GM03348 (cell line): ENCODE measurements at regions not wholly inside any gene's neighbourhood (a gene's known extent, or its start where the extent isn't known, plus 50 kb on each side); places are given as distances from the start of the nearest gene placed in this dataset.
"Not testable (repeated sequence)": the region's sequence is repeated elsewhere in the genome, so short reads cannot be mapped to it uniquely, and the experiment has no call there.

Source experiments
- DNase-seq: peaks from one replicate; pipeline ENCODE4 v3.0.0; 2012; ENCODE audit warnings: low spot score

DNA sequence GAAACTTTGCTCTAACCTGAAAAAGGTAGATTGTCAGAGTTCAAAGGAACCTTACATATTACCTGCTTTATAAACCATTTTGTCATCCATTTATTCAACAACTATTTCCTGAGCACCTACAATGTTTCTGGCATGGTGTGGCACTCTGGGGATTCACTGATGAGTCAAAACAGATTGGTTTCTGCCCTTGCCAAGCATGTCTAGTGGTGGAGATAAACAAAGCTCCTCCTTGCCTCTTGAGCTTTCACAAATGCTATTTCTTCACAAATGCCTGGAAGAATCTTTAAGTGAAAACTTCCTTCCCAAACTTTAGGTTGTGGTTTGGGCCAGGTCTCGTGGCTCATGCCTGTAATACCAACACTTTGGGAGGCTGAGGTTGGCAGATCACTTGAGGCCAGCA is 85.1 kb upstream of the RELN start:
- DNase-seq: peak; percentile 20

DNA sequence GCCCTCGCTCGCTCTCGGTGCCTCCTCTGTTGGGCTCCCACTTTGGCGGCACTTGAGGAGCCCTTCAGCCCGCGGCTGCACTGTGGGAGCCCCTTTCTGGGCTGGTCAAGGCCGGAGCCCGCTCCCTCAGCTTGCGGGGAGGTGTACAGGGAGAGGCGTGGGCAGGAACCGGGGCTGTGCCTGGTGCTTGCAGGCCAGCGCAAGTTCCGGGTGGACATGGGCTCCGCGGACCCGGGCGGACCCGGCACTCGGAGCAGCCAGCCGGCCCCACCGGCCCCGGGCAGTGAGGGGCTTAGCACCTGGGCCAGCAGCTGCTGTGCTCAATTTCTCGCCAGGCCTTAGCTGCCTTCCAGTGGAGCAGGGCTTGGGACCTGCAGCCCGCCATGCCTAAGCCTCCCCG is 82.2 kb upstream of the RELN start:
- DNase-seq: not testable (repeated sequence)

- DNase-seq: no peak
Measured at GRCh38 chr7:104065491-104065890, 76.0 kb upstream of the RELN start.

- no peak for DNase-seq
Measured at GRCh38 chr7:104064969-104065387, 75.5 kb upstream of the RELN start.

DNA sequence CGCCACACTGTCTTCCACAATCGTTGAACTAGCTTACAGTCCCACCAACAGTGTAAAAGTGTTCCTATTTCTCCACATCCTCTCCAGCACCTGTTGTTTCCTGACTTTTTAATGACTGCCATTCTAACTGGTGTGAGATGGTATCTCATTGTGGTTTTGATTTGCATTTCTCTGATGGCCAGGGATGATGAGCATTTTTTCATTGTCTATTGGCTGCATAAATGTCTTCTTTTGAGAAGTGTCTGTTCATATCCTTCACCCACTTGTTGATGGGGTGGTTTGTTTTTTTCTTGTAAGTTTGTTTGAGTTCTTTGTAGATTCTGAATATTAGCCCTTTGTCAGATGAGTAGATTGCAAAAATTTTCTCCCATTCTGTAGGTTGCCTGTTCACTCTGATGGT is 74.3 kb upstream of the RELN start:
- DNase-seq: not testable (repeated sequence)

GRCh38 chr7:104061652-104062051 is 72.2 kb upstream of the RELN start:
- no peak for DNase-seq

GRCh38 chr7:104059837-104060236 is 70.4 kb upstream of the RELN start:
- DNase-seq: not testable (repeated sequence)

DNA sequence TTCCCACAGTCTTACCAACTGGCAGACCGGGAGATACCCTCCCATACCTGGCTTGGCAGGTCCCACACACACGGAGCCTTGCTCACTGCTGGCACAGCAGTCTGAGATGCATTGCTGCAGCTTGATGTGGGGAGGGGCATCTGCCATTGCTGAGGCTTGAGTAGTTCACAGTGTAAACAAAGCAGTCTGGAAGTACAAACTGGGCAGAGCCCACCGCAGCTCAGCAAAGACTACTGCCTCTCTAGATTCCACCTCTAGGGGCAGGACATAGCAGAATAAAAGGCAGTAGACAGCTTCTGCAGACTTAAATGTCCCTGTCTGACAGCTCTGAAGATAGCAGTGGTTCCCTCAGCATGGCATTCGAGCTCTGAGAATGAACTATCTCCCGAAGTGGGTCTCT is 69.6 kb upstream of the RELN start:
- no peak for DNase-seq

DNA sequence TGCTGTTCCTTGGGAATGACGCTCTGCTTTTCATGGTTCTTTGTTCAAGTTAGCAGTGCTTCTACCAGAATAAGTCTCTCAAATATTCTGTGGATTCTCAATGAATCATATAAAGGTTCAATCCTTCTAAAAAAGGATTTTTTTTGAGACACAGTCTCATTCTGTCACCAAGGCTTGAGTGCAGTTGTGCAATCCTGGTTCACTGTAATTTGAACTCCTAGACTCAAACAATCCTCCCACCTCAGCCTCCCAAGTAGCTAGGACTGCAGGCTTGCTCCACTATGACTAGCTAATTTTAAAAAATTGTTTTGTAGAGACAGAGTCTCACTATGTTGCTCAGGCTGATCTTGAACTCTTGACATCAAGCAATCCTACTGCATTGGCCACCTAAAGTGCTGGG is 64.9 kb upstream of the RELN start:
- no peak for DNase-seq

DNA sequence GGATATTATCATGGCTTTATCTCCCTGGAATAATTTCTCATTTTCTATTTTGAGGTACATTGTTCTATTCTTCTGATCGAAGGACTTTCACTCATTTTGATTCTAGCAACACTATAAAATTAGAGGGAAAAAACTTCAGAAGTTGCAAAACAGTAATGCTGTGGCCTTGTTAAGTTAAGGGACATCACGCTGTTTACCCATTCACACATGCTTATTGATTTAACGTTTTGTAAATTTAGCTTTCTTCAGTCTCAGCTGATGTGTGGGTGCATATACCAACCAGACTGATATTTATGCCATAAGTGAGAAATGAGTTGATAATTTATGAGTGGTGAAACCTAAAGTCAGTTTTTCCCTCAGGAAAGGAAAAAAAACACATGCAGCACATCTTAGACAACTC is 63.5 kb upstream of the RELN start:
- DNase-seq: no peak

- no peak for DNase-seq
Measured at GRCh38 chr7:104048055-104048454, 58.6 kb upstream of the RELN start.

GRCh38 chr7:104045183-104045582 is 55.7 kb upstream of the RELN start:
- no peak for DNase-seq

DNA sequence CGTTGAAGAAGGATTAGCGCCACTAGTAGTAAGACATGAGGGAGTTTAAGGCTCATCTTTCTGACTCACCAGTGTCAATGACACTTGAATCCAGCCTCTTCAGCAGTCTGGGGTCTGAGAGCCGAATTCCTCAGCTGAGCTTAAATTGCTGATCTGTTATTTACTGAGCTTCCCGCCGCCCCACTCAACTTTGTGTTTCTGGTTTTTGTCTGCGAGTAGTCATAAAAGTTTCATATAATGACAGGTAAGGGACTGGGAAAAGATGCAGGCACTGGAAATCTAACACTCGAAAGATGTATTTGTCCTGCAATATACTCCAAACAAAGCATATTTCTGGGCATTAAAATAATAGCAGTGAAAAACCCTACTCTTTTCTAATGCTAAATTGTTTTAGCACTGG is 51.2 kb upstream of the RELN start:
- no peak for DNase-seq

DNA sequence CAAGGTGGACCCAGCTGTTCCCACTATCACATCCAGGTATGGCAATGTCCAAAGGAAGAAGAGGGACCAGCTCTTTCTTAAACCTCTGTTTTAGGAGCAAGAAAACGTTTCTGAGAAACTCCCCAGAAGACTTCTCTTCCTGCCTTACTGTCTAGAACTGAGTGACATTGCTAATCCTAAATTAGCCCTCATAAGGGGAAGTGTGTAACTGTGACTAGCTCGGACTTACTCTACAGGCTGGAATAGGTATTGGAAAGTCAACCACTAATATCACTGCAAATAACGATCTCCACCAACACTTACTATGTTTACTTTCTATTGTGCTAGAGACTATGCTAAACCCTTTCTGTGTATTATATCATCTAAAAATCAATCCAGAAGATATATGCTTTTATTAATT is 49.9 kb upstream of the RELN start:
- no peak for DNase-seq
